ENCODE measurements at regions not wholly inside any gene's neighbourhood (a gene's known extent, or its start where the extent isn't known, plus 50 kb on each side); places are given as distances from the start of the nearest gene placed in this dataset.

- TF ChIP-seq CTCF (IDR thresholded peaks at IDR 0.05) (no peak), EP300 (IDR thresholded peaks at IDR 0.05) (no peak), POLR2A (IDR thresholded peaks at IDR 0.05) (no peak), POLR2AphosphoS5 (IDR thresholded peaks at IDR 0.05) (no peak)
Observed at GRCh38 chr12:71282020-71282419, 124.2 kb upstream of the TSPAN8 start.
